K562 (cell line): ENCODE measurements at regions not wholly inside any gene's neighbourhood (a gene's known extent, or its start where the extent isn't known, plus 50 kb on each side); places are given as distances from the start of the nearest gene placed in this dataset.

Experiments used
- ATAC-seq: fragments of 200-7000 bp; cut with Tn5 transposase; 3 replicates; pipeline ENCODE4 v1.9.1; 2020; ENCODE audit warnings: moderate library complexity
- BruUV-seq: library from RNA; stranded (reverse); fragments of 400-500 nt; replicated peaks from 2 replicates; lab custom pipeline; 2021; lab: Mats Ljungman, UMichigan
- CTCF ChIA-PET: fragments of 300-600 bp; formaldehyde crosslinking; extraction: SDS; loops from one replicate; lab custom pipeline; 2021; ENCODE audit warnings: low intra/inter-chr PET ratio; lab: Yijun Ruan, JAX
- POLR2A ChIA-PET: fragments of 300-600, 350-650 bp; sonication (Branson Sonifier 250); formaldehyde crosslinking; extraction: SDS; loops from one replicate; lab custom pipeline; 2021; ENCODE audit warnings: antibody characterized with exemption, inconsistent platforms; lab: Yijun Ruan, JAX
- DNase-seq, 4 experiments: peaks; one replicate each; pipeline versions ENCODE4 v3.0.0 to v3.0.0-alpha.2; 2011 to 2018; ENCODE audit warnings: low spot score in 3 of 4, mixed read lengths in 3 of 4; ENCODE audit errors: extremely low read depth in 1 of 4
- FAIRE-seq: peaks from 2 replicates; lab custom pipeline; 2011; peaks lifted over from hg19 to GRCh38; lab: Jason Lieb, UNC
- H2AFZ ChIP-seq: 2 replicates; pipeline ENCODE4 v1.6.0; 2011; ENCODE audit warnings: low read depth, low read length, control low read depth, inconsistent platforms
- H3K27ac ChIP-seq: fragments of 200-600 bp; 3 replicates; pipeline ENCODE4 v1.8.0; 2011; ENCODE audit warnings: low read depth, mild to moderate bottlenecking, control low read depth, inconsistent platforms, low read length, moderate library complexity, mixed read lengths; ENCODE audit errors: extremely low read depth
- H3K27me3 ChIP-seq, 2 experiments: fragments of 300-600 bp in 1 of 2; 2 replicates in 1 of 2; 3 replicates in 1 of 2; pipeline versions ENCODE4 v1.6.0 to v1.8.0; 2011; ENCODE audit warnings: inconsistent platforms in 2 of 2, low read length in 2 of 2, mild to moderate bottlenecking in 1 of 2, mixed read lengths in 1 of 2, moderate library complexity in 1 of 2; ENCODE audit not compliant: control insufficient read depth in 2 of 2, insufficient read depth in 2 of 2
- H3K36me3 ChIP-seq: fragments of 300-600 bp; 3 replicates; pipeline ENCODE4 v1.8.0; 2011; ENCODE audit warnings: mild to moderate bottlenecking, low read length, inconsistent platforms; ENCODE audit not compliant: control insufficient read depth, insufficient read depth
- H3K4me1 ChIP-seq, 2 experiments: fragments of 200-600 bp in 1 of 2; replicated peaks in 1 of 2; 2 replicates in 1 of 2; 3 replicates in 1 of 2; pipeline versions ENCODE4 v1.5.1 to v1.8.0; 2011; ENCODE audit warnings: inconsistent platforms in 2 of 2, low read length in 2 of 2, mild to moderate bottlenecking in 1 of 2, mixed read lengths in 1 of 2, moderate library complexity in 1 of 2; ENCODE audit not compliant: control insufficient read depth in 2 of 2, insufficient read depth in 2 of 2
- H3K4me2 ChIP-seq: 2 replicates; pipeline ENCODE4 v1.6.1; 2011; ENCODE audit warnings: low read length, control low read depth, inconsistent platforms, mixed read lengths; ENCODE audit not compliant: insufficient read depth
- H3K4me3 ChIP-seq: fragments of 200-600 bp; sonication (generic), shearing (Covaris generic); 2 replicates; pipeline ENCODE4 v1.5.1; 2016; ENCODE audit warnings: control low read depth, inconsistent platforms
- H3K79me2 ChIP-seq: fragments of 200-600 bp; 3 replicates; pipeline ENCODE4 v1.8.0; 2011; ENCODE audit warnings: low read length, inconsistent platforms; ENCODE audit not compliant: control insufficient read depth, insufficient read depth
- H3K9ac ChIP-seq, 2 experiments: 2 replicates each; pipeline versions ENCODE4 v1.6.0 to v1.6.1; 2011; ENCODE audit warnings: low read depth in 2 of 2, low read length in 2 of 2, control low read depth in 1 of 2, inconsistent platforms in 1 of 2, mild to moderate bottlenecking in 1 of 2, mixed read lengths in 1 of 2; ENCODE audit not compliant: insufficient read depth in 1 of 2
- H3K9me1 ChIP-seq: one replicate; pipeline ENCODE4 v1.6.0; 2011; ENCODE audit warnings: inconsistent platforms, mild to moderate bottlenecking, low read length, moderate library complexity; ENCODE audit not compliant: control insufficient read depth, insufficient read depth
- H3K9me3 ChIP-seq: replicated peaks from 2 replicates; pipeline ENCODE4 v1.5.1; 2011; ENCODE audit warnings: low read depth, low read length, inconsistent platforms; ENCODE audit not compliant: control insufficient read depth, insufficient read depth
- H4K20me1 ChIP-seq: replicated peaks from 2 replicates; pipeline ENCODE4 v1.6.1; 2011; ENCODE audit warnings: low read length, inconsistent platforms, mixed read lengths; ENCODE audit not compliant: control insufficient read depth, insufficient read depth
- AFF1 ChIP-seq, 2 experiments: fragments of 450-650 bp; IDR thresholded peaks; 2 replicates each; pipeline ENCODE4 v1.6.1; 2018; ENCODE audit warnings: mild to moderate bottlenecking in 2 of 2, low read depth in 1 of 2; ENCODE audit not compliant: partially characterized antibody in 2 of 2
- EP400 ChIP-seq: fragments of 450-650 bp; IDR thresholded peaks from 2 replicates; pipeline ENCODE4 v1.6.1; 2017; ENCODE audit warnings: antibody characterized with exemption, mild to moderate bottlenecking, moderate library complexity
- FOXJ2 ChIP-seq: fragments of 200-800 bp; sonication (Bioruptor generic); IDR thresholded peaks from 2 replicates; pipeline ENCODE4 v1.6.1; 2016; ENCODE audit warnings: missing genetic modification characterization, missing compliant biosample characterization
- FOXP1 ChIP-seq: sonication (generic); formaldehyde crosslinking; IDR thresholded peaks from 2 replicates; pipeline ENCODE4 v1.8.0; 2022; ENCODE audit warnings: mild to moderate bottlenecking, missing genetic modification reagents
- HIVEP1 ChIP-seq: fragments of 250-450 bp; sonication (Bioruptor Pico); IDR thresholded peaks from 2 replicates; pipeline ENCODE4 v1.4.0; 2020; ENCODE audit warnings: mild to moderate bottlenecking
- MXI1 ChIP-seq: IDR thresholded peaks from 2 replicates; pipeline ENCODE4 v1.6.1; 2011; ENCODE audit warnings: low read depth, mild to moderate bottlenecking, improper control_type of control experiment, low read length
- NFXL1 ChIP-seq: fragments of 450-650 bp; formaldehyde crosslinking; IDR thresholded peaks from 2 replicates; pipeline ENCODE4 v1.4.0; 2021; ENCODE audit warnings: mild to moderate bottlenecking
- NR4A1 ChIP-seq, 2 experiments: fragments of 250-450 bp in 1 of 2; fragments of 450-650 bp in 1 of 2; sonication (Bioruptor Pico) in 1 of 2; IDR thresholded peaks; 2 replicates each; pipeline versions ENCODE4 v1.4.0 to v1.6.1; 2016 to 2020; ENCODE audit warnings: mild to moderate bottlenecking in 2 of 2, missing compliant biosample characterization in 1 of 2, missing genetic modification characterization in 1 of 2, moderate library complexity in 1 of 2
- RBM14 ChIP-seq: fragments of 200-400 bp; formaldehyde crosslinking; IDR thresholded peaks from 2 replicates; pipeline ENCODE4 v1.6.1; 2018; ENCODE audit warnings: low read depth, mild to moderate bottlenecking, low read length, moderate library complexity, borderline replicate concordance; ENCODE audit not compliant: insufficient read depth
- RBM34 ChIP-seq: fragments of 200-400 bp; formaldehyde crosslinking; IDR thresholded peaks from 2 replicates; pipeline ENCODE4 v1.6.1; 2018; ENCODE audit warnings: low read length, borderline replicate concordance; ENCODE audit not compliant: insufficient read depth
- RBM39 ChIP-seq: fragments of 200-400 bp; formaldehyde crosslinking; optimal IDR thresholded peaks from 2 replicates; pipeline ENCODE3; 2018; ENCODE audit warnings: low read depth, low read length
- SRSF3 ChIP-seq: fragments of 200-400 bp; formaldehyde crosslinking; IDR thresholded peaks from 2 replicates; pipeline ENCODE4 v1.6.1; 2016; ENCODE audit warnings: mild to moderate bottlenecking, low read length, moderate library complexity; ENCODE audit not compliant: insufficient read depth
- WGBS: fragments of 100-300 bp; shearing (Covaris generic); methylation state at CpG from one replicate; pipeline ENCODE4 v1.1.6; 2016; ENCODE audit warnings: low coverage, mixed read lengths; ENCODE audit not compliant: insufficient coverage; ENCODE audit errors: missing lambda C conversion rate; 5-methylcytosine and 5-hydroxymethylcytosine counted together
- in situ Hi-C: fragments of 300-500 bp; cut with MboI; formaldehyde crosslinking; loops from 4 replicates; pipeline ENCODE4 v1.15.0; 2018; ENCODE audit warnings: inconsistent platforms, mixed read lengths
- intact Hi-C: fragments of 100-400 bp; cut with micrococcal nuclease; formaldehyde crosslinking; loops from 2 replicates; pipeline ENCODE4 v1.14.2; 2022
- TF ChIP-seq, protein P1 (sequence below), 2 experiments: IDR thresholded peaks; 2 replicates each; pipeline ENCODE4 v1.6.1; 2012; ENCODE audit warnings: improper control_type of control experiment in 2 of 2, low read depth in 2 of 2, low read length in 2 of 2, borderline replicate concordance in 1 of 2

- TF ChIP-seq RBM14 = no peak
- no peak for TF ChIP-seq EP400
- TF ChIP-seq, all 486 proteins: peak for 0
These were observed 75.4 kb upstream of the LARS2 start (continued) for GRCh38 chr3:45312836-45313493.

DNA sequence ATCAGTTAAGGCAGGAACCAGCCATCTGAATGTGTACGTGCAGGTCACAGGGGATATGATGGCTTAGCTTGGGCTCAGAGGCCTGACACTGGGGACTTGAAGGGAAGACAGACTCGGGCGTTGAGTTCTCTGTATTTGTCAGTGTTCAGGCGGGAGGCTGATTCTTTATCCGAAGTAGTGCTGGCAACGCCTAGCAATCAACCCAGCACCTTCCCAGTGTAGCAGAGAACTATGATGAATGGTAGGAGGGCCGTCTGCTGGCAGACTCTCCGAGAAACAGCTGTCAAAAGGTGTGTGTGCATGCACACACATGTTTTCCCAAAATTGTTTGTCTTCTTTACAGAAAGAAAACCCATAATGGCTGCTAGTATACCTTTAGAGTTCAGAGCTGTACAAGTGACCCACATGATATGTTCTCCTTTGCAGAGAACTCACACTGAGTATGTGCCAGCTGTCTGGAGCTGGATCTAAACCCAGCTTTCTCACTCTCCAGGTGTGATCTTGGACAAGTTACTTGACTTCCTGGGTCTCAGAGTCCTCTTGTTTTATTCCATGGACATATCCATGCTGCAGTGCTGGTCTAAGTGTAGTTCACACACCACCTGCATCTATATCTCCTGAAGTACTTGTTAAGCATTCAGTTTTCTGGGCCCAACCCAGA, 74.5 kb upstream of the LARS2 start:
- ChIA-PET POLR2A (interaction anchor here (0.7 to 1.4 kb wide), 4 partner anchors 16 to 538 kb away, joined by 3 to 6 read pairs (median 4); no protein-coding TSS in a partner anchor), CTCF (no interaction called here)
- TF ChIP-seq, protein P1, sequence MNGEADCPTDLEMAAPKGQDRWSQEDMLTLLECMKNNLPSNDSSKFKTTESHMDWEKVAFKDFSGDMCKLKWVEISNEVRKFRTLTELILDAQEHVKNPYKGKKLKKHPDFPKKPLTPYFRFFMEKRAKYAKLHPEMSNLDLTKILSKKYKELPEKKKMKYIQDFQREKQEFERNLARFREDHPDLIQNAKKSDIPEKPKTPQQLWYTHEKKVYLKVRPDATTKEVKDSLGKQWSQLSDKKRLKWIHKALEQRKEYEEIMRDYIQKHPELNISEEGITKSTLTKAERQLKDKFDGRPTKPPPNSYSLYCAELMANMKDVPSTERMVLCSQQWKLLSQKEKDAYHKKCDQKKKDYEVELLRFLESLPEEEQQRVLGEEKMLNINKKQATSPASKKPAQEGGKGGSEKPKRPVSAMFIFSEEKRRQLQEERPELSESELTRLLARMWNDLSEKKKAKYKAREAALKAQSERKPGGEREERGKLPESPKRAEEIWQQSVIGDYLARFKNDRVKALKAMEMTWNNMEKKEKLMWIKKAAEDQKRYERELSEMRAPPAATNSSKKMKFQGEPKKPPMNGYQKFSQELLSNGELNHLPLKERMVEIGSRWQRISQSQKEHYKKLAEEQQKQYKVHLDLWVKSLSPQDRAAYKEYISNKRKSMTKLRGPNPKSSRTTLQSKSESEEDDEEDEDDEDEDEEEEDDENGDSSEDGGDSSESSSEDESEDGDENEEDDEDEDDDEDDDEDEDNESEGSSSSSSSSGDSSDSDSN (IDR thresholded peaks at IDR 0.05; ENCODE audit: borderline replicate concordance in 1 of 2, low read depth in 2 of 2, low read length in 2 of 2) = no peak
- TF ChIP-seq NR4A1 (CRISPR knock-in tag; IDR thresholded peaks at IDR 0.05) (no peak), NR4A1 (tag; IDR thresholded peaks at IDR 0.05) (no peak), NFXL1 (CRISPR knock-in tag) (no peak), RBM39 (no peak), SRSF3 (no peak), FOXJ2 (tag) (no peak), FOXP1 (no peak), HIVEP1 (CRISPR knock-in tag) (no peak), MXI1 (no peak), RBM34 (no peak), AFF1 (IDR thresholded peaks at IDR 0.05; ENCODE audit: low read depth in 1 of 2, partially characterized antibody in 2 of 2) (no peak)

More for the DNA sequence above, 74.5 kb upstream of the LARS2 start:
- WGBS = 5% methylated on average over 8 of the region's 8 CpGs
- in situ Hi-C loops = no loop called here
- H3K79me2 ChIP-seq = no peaks in the 10 kb centered on the region
- peaks cover 0 to 2% of the 10 kb centered on the region in 2 experiments; a peak in 2 of 5 replicates for H3K4me1 ChIP-seq
- peak overlapping the region; percentile 59; the same call in 1 of the 2 replicates for H2AFZ ChIP-seq
- no peak overlapping the region for H3K4me3 ChIP-seq
- ATAC-seq (no peak; the same call in 2 of the 3 replicates), FAIRE-seq (no peak), DNase-seq (no peak)
- no peaks in the 10 kb centered on the region for H3K9me1 ChIP-seq
- no peak overlapping the region for H3K4me2 ChIP-seq
- no peak overlapping the region for H3K27ac ChIP-seq
- no peak overlapping the region for H3K9ac ChIP-seq
- BruUV-seq = no TSS peak
- H3K27me3 ChIP-seq = peaks cover 19 to 25% of the 10 kb centered on the region in 2 experiments
- no peaks in the 10 kb centered on the region for H4K20me1 ChIP-seq
- no peaks in the 10 kb centered on the region for H3K9me3 ChIP-seq
- intact Hi-C loops = no loop called here
- H3K36me3 ChIP-seq = no peaks in the 10 kb centered on the region
